ENCODE measurements at regions not wholly inside any gene's neighbourhood (a gene's known extent, or its start where the extent isn't known, plus 50 kb on each side); places are given as distances from the start of the nearest gene placed in this dataset.
A peak's percentile ranks its signal among the peaks of the same experiment; 100 is the strongest.

- H3K36me3 ChIP-seq (ENCODE audit: insufficient read depth) = no peaks in the 10 kb centered on the region
- H3K79me2 ChIP-seq (replicated peaks; ENCODE audit: insufficient read depth) = no peaks in the 10 kb centered on the region
- Mint-ChIP-seq H3K4me1 (peaks cover 7% of the 10 kb centered on the region), H3K4me3 (no peak overlapping the region), H3K9me3 (no peaks in the 10 kb centered on the region), H3K36me3 (ENCODE audit: low read depth) (no peaks in the 10 kb centered on the region), H3K27ac (no peak overlapping the region), H3K27me3 (ENCODE audit: insufficient read depth, low read depth, poor library complexity) (peaks cover 2% of the 10 kb centered on the region)
- no peak overlapping the region for H3K4me2 ChIP-seq
- no peaks in the 10 kb centered on the region; the same call in 1 of the 2 replicates for H3K9me2 ChIP-seq (ENCODE audit: insufficient read depth)
- H3K27ac ChIP-seq (ENCODE audit: low read depth) = no peak overlapping the region
- no peak for TF ChIP-seq EZH2 (IDR thresholded peaks at IDR 0.05; ENCODE audit: low read depth, unreplicated experiment)
- no peak for TF ChIP-seq CTCF (conservative IDR thresholded peaks at IDR 0.05; ENCODE audit: low read depth in 2 of 2)
- no peak for TF ChIP-seq ZNF331 (CRISPR knock-in tag; IDR thresholded peaks at IDR 0.05; ENCODE audit: low read depth)
- TF ChIP-seq CREB1 (CRISPR knock-in tag; IDR thresholded peaks at IDR 0.05; ENCODE audit: low read depth) = no peak
- no peak for TF ChIP-seq JUNB (IDR thresholded peaks at IDR 0.05; ENCODE audit: unreplicated experiment)
- TF ChIP-seq REST (IDR thresholded peaks at IDR 0.05; ENCODE audit: unreplicated experiment) = no peak
- TF ChIP-seq ETS1 (IDR thresholded peaks at IDR 0.05) = no peak
- no peaks in the 10 kb centered on the region for H3F3A ChIP-seq (replicated peaks; ENCODE audit: low read depth)
- H2AFZ ChIP-seq = no peak overlapping the region
- peaks cover 11% of the 10 kb centered on the region; the same call in 1 of the 2 replicates for H3K4me1 ChIP-seq (ENCODE audit: insufficient read depth)
- ATAC-seq (no peak), DNase-seq (ENCODE audit: low spot score) (no peak)
- H3K4me3 ChIP-seq = no peak overlapping the region
- H3K27me3 ChIP-seq (ENCODE audit: insufficient read depth) = no peaks in the 10 kb centered on the region
- H4K20me1 ChIP-seq (replicated peaks; ENCODE audit: insufficient read depth) = no peaks in the 10 kb centered on the region
These were observed 229.0 kb upstream of the ZC3H12C start for GRCh38 chr11:109864151-109864661.

GRCh38 chr11:109864834-109865547, 228.2 kb upstream of the ZC3H12C start:
- no peaks in the 10 kb centered on the region for H3K36me3 Mint-ChIP-seq (ENCODE audit: low read depth)
- Histone ChIP-seq H2AFZ (peak overlapping the region; percentile 21; the same call in 1 of the 2 replicates), H3K9me2 (ENCODE audit: insufficient read depth) (no peaks in the 10 kb centered on the region; the same call in 1 of the 2 replicates), H3K4me2 (no peak overlapping the region), H3K27ac (ENCODE audit: low read depth) (no peak overlapping the region), H3K79me2 (replicated peaks; ENCODE audit: insufficient read depth) (no peaks in the 10 kb centered on the region), H3K36me3 (ENCODE audit: insufficient read depth) (no peaks in the 10 kb centered on the region), H3F3A (replicated peaks; ENCODE audit: low read depth) (no peaks in the 10 kb centered on the region), H4K20me1 (replicated peaks; ENCODE audit: insufficient read depth) (no peaks in the 10 kb centered on the region), H3K27me3 (ENCODE audit: insufficient read depth) (no peaks in the 10 kb centered on the region), H3K4me1 (ENCODE audit: insufficient read depth) (peaks cover 11% of the 10 kb centered on the region; the same call in 1 of the 2 replicates), H3K4me3 (no peak overlapping the region)
- ATAC-seq (no peak), DNase-seq (ENCODE audit: low spot score) (no peak)
- H3K9me3 Mint-ChIP-seq = no peaks in the 10 kb centered on the region
- peaks cover 2% of the 10 kb centered on the region for H3K27me3 Mint-ChIP-seq (ENCODE audit: insufficient read depth, low read depth, poor library complexity)
- H3K4me3 Mint-ChIP-seq = no peak overlapping the region
- no peak overlapping the region; the same call in 1 of the 2 replicates for H3K27ac Mint-ChIP-seq
- peaks cover 7% of the 10 kb centered on the region for H3K4me1 Mint-ChIP-seq
- TF ChIP-seq POLR2AphosphoS5 (IDR thresholded peaks at IDR 0.05; ENCODE audit: low read depth) (no peak), ZNF331 (CRISPR knock-in tag; IDR thresholded peaks at IDR 0.05; ENCODE audit: low read depth) (no peak), REST (IDR thresholded peaks at IDR 0.05; ENCODE audit: unreplicated experiment) (no peak), NANOG (IDR thresholded peaks at IDR 0.05; ENCODE audit: borderline replicate concordance) (no peak), JUNB (IDR thresholded peaks at IDR 0.05; ENCODE audit: unreplicated experiment) (no peak), CREB1 (CRISPR knock-in tag; IDR thresholded peaks at IDR 0.05; ENCODE audit: low read depth) (no peak), EZH2 (IDR thresholded peaks at IDR 0.05; ENCODE audit: low read depth, unreplicated experiment) (no peak), ZNF114 (CRISPR knock-in tag; IDR thresholded peaks at IDR 0.05) (no peak)
